B cell (primary cell): ENCODE measurements at regions not wholly inside any gene's neighbourhood (a gene's known extent, or its start where the extent isn't known, plus 50 kb on each side); places are given as distances from the start of the nearest gene placed in this dataset.

ENCODE experiments used
- CTCF ChIP-seq: fragments of 200-600 bp; IDR thresholded peaks from one replicate; pipeline ENCODE4 v1.8.0; 2022; ENCODE audit warnings: antibody characterized with exemption, mild to moderate bottlenecking
- EZH2 ChIP-seq: IDR thresholded peaks from 2 replicates; pipeline ENCODE4 v1.6.1; 2012; ENCODE audit warnings: borderline replicate concordance, low read depth, mild to moderate bottlenecking, moderate library complexity, low read length; ENCODE audit not compliant: insufficient read depth, poor library complexity, severe bottlenecking

DNA sequence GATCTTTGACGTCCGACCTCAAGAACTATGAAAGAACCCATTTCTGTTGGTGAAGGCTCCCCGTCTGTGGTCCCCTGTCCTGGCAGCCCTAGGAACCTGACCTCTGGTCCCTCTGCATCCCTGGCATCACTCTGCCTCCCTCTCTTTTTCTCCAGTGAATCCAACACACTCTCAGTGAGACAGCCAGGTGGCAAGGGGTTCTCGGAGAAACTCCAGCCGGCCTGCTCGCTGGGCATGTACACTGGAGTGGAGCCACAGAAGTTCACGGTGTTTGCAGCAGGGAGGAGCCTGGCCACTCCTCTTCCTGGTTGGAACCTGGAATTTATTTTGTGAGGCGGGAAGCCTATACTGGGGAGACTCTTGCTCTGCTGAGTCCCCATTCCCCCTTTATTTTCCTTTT lies 230.2 kb upstream of the AJAP1 start:
- TF ChIP-seq CTCF (no peak), EZH2 (no peak)
